HepG2 (cell line): ENCODE measurements at regions not wholly inside any gene's neighbourhood (a gene's known extent, or its start where the extent isn't known, plus 50 kb on each side); places are given as distances from the start of the nearest gene placed in this dataset.

ENCODE experiments used
- CREB1 ChIP-seq, 2 experiments: fragments of 450-650 bp in 1 of 2; IDR thresholded peaks; 2 replicates each; pipeline ENCODE4 v1.6.1; 2016 to 2017; ENCODE audit warnings: control low read depth in 1 of 2, mild to moderate bottlenecking in 1 of 2, missing compliant biosample characterization in 1 of 2, missing genetic modification characterization in 1 of 2
- DNMT3B ChIP-seq: conservative IDR thresholded peaks from 2 replicates; pipeline ENCODE4 v1.6.1; 2016; ENCODE audit warnings: missing biosample characterization, control low read depth
- FOXA1 ChIP-seq, 2 experiments: fragments of 450-650 bp in 1 of 2; sonication (generic) in 1 of 2; formaldehyde crosslinking in 1 of 2; IDR thresholded peaks; 2 replicates each; pipeline versions ENCODE4 v1.4.0 to v1.6.1; 2016 to 2020; ENCODE audit warnings: missing genetic modification reagents in 1 of 2
- FOXO1 ChIP-seq: sonication (generic); formaldehyde crosslinking; IDR thresholded peaks from 2 replicates; pipeline ENCODE4 v1.4.0; 2020; ENCODE audit warnings: missing genetic modification reagents
- KDM3A ChIP-seq: IDR thresholded peaks from 2 replicates; pipeline ENCODE4 v1.6.1; 2018; ENCODE audit warnings: low read depth, missing compliant biosample characterization
- NFIC ChIP-seq: IDR thresholded peaks from 2 replicates; pipeline ENCODE4 v1.6.1; 2012; ENCODE audit warnings: mild to moderate bottlenecking, low read length, inconsistent platforms
- PHF21A ChIP-seq: sonication (generic); formaldehyde crosslinking; IDR thresholded peaks from 2 replicates; pipeline ENCODE4 v1.5.0; 2020; ENCODE audit warnings: mild to moderate bottlenecking, missing genetic modification reagents
- PPARG ChIP-seq: conservative IDR thresholded peaks from 2 replicates; pipeline ENCODE4 v1.6.1; 2016; ENCODE audit warnings: missing biosample characterization, missing genetic modification reagents
- RFX5 ChIP-seq: IDR thresholded peaks from 2 replicates; pipeline ENCODE4 v1.6.1; 2011; ENCODE audit warnings: low read depth, low read length, improper control_type of control experiment
- RXRB ChIP-seq: IDR thresholded peaks from 2 replicates; pipeline ENCODE4 v1.6.1; 2016; ENCODE audit warnings: borderline replicate concordance, missing genetic modification reagents, missing compliant biosample characterization
- SALL1 ChIP-seq: sonication (generic); formaldehyde crosslinking; IDR thresholded peaks from 2 replicates; pipeline ENCODE4 v1.8.0; 2022; ENCODE audit warnings: mild to moderate bottlenecking, missing genetic modification reagents
- SNAPC2 ChIP-seq: sonication (generic); formaldehyde crosslinking; IDR thresholded peaks from 2 replicates; pipeline ENCODE4 v1.8.1; 2022; ENCODE audit warnings: mild to moderate bottlenecking, missing genetic modification reagents
- SOX6 ChIP-seq, 2 experiments: fragments of 450-650 bp in 1 of 2; sonication (generic) in 1 of 2; formaldehyde crosslinking in 1 of 2; IDR thresholded peaks; 2 replicates each; pipeline versions ENCODE4 v1.4.0 to v1.6.1; 2017 to 2020; ENCODE audit warnings: antibody characterized with exemption in 1 of 2, mild to moderate bottlenecking in 1 of 2, missing genetic modification reagents in 1 of 2
- ZNF562 ChIP-seq: sonication (generic); formaldehyde crosslinking; IDR thresholded peaks from 2 replicates; pipeline ENCODE4 v1.8.0; 2022; ENCODE audit warnings: missing genetic modification reagents, borderline replicate concordance
- ZNF567 ChIP-seq: sonication (generic); formaldehyde crosslinking; IDR thresholded peaks from 2 replicates; pipeline ENCODE4 v1.8.1; 2023; ENCODE audit warnings: mild to moderate bottlenecking, missing genetic modification reagents, borderline replicate concordance
- ZNF720 ChIP-seq: sonication (generic); formaldehyde crosslinking; IDR thresholded peaks from 2 replicates; pipeline ENCODE4 v1.4.0; 2020; ENCODE audit warnings: missing genetic modification reagents
- TF ChIP-seq, protein P1 (sequence below): sonication (generic); formaldehyde crosslinking; IDR thresholded peaks from 2 replicates; pipeline ENCODE4 v1.4.0; 2020; ENCODE audit warnings: missing genetic modification reagents
- TF ChIP-seq, protein P2 (sequence below): sonication (generic); formaldehyde crosslinking; IDR thresholded peaks from 2 replicates; pipeline ENCODE4 v1.4.0; 2020; ENCODE audit warnings: missing genetic modification reagents
- TF ChIP-seq, protein P3 (sequence below): sonication (generic); formaldehyde crosslinking; IDR thresholded peaks from 2 replicates; pipeline ENCODE4 v1.5.1; 2020; ENCODE audit warnings: mild to moderate bottlenecking, missing genetic modification reagents, borderline replicate concordance

DNA sequence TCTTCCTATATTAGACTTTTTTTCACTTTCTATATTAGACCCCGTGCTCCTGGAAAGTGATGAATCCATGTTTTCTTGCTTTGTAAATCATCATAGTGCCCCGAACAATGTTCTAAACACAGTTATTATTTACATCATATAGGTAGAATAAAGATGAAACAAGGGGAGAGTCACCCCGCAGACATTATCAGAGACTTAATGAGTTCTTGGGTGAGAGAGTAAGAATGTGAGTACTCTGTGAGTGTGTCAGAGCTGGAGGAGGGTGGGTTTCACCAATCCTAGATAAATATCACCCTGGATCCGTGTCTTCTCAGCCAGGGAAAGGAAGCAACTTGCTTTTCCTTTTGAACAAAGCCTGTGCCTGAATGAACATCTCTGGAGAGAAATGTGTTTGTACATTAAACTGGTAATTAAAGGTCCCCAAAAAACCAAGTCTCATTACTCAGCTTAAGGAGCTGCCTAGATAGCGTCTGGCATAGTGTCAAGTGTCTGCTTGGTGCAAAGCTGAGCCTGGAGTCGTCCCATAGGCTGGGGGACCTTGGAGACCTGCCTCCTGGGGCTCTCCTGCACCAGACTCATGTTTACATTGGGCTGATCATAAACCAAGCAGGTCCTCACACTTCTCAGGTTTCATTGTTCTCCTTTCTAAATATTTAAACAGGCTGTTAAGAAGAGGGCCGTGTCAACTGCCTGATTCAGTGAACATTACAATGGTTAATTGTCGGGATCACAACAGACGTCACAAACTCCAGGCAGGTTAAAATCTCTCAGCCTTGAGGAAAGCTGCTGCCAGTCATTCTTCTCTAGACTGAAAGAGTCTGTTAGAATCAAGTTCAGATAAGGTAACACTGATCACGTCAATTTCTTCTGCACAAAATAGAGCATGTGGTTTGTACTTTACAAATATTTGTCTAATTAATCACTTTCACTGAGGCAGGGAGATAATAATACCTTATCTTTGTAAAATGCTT, 179.7 kb upstream of the MYLIP start (continued):
- TF ChIP-seq, protein P1, sequence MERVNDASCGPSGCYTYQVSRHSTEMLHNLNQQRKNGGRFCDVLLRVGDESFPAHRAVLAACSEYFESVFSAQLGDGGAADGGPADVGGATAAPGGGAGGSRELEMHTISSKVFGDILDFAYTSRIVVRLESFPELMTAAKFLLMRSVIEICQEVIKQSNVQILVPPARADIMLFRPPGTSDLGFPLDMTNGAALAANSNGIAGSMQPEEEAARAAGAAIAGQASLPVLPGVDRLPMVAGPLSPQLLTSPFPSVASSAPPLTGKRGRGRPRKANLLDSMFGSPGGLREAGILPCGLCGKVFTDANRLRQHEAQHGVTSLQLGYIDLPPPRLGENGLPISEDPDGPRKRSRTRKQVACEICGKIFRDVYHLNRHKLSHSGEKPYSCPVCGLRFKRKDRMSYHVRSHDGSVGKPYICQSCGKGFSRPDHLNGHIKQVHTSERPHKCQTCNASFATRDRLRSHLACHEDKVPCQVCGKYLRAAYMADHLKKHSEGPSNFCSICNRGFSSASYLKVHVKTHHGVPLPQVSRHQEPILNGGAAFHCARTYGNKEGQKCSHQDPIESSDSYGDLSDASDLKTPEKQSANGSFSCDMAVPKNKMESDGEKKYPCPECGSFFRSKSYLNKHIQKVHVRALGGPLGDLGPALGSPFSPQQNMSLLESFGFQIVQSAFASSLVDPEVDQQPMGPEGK (CRISPR knock-in tag), result peak; percentile 39; the same call in 1 of the 2 replicates
- TF ChIP-seq ZNF562 (no peak), NFIC (peak; percentile 36; the same call in 1 of the 2 replicates), PHF21A (CRISPR knock-in tag) (no peak), SOX6 (IDR thresholded peaks at IDR 0.05) (no peak), SOX6 (CRISPR knock-in tag; IDR thresholded peaks at IDR 0.05) (peak; percentile 98), RXRB (CRISPR knock-in tag) (0 out of 2 replicates have a peak, but pooled peaks have one; percentile 30), PPARG (CRISPR knock-in tag) (no peak), ZNF720 (CRISPR knock-in tag) (no peak), SALL1 (peak; percentile 47), FOXA1 (IDR thresholded peaks at IDR 0.05) (no peak), FOXA1 (CRISPR knock-in tag; IDR thresholded peaks at IDR 0.05) (peak; percentile 76), FOXO1 (peak; percentile 58; the same call in 1 of the 2 replicates), KDM3A (CRISPR knock-in tag) (0 out of 2 replicates have a peak, but pooled peaks have one; percentile 38), CREB1 (IDR thresholded peaks at IDR 0.05) (peak; percentile 51; the same call in 1 of the 2 replicates), CREB1 (CRISPR knock-in tag; IDR thresholded peaks at IDR 0.05) (peak; percentile 77), DNMT3B (CRISPR knock-in tag) (peak; percentile 74; the same call in 1 of the 2 replicates), RFX5 (peak; percentile 67), ZNF567 (no peak), SNAPC2 (no peak)
- TF ChIP-seq, protein P2, sequence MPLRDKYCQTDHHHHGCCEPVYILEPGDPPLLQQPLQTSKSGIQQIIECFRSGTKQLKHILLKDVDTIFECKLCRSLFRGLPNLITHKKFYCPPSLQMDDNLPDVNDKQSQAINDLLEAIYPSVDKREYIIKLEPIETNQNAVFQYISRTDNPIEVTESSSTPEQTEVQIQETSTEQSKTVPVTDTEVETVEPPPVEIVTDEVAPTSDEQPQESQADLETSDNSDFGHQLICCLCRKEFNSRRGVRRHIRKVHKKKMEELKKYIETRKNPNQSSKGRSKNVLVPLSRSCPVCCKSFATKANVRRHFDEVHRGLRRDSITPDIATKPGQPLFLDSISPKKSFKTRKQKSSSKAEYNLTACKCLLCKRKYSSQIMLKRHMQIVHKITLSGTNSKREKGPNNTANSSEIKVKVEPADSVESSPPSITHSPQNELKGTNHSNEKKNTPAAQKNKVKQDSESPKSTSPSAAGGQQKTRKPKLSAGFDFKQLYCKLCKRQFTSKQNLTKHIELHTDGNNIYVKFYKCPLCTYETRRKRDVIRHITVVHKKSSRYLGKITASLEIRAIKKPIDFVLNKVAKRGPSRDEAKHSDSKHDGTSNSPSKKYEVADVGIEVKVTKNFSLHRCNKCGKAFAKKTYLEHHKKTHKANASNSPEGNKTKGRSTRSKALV (CRISPR knock-in tag), result no peak
- TF ChIP-seq, protein P3, sequence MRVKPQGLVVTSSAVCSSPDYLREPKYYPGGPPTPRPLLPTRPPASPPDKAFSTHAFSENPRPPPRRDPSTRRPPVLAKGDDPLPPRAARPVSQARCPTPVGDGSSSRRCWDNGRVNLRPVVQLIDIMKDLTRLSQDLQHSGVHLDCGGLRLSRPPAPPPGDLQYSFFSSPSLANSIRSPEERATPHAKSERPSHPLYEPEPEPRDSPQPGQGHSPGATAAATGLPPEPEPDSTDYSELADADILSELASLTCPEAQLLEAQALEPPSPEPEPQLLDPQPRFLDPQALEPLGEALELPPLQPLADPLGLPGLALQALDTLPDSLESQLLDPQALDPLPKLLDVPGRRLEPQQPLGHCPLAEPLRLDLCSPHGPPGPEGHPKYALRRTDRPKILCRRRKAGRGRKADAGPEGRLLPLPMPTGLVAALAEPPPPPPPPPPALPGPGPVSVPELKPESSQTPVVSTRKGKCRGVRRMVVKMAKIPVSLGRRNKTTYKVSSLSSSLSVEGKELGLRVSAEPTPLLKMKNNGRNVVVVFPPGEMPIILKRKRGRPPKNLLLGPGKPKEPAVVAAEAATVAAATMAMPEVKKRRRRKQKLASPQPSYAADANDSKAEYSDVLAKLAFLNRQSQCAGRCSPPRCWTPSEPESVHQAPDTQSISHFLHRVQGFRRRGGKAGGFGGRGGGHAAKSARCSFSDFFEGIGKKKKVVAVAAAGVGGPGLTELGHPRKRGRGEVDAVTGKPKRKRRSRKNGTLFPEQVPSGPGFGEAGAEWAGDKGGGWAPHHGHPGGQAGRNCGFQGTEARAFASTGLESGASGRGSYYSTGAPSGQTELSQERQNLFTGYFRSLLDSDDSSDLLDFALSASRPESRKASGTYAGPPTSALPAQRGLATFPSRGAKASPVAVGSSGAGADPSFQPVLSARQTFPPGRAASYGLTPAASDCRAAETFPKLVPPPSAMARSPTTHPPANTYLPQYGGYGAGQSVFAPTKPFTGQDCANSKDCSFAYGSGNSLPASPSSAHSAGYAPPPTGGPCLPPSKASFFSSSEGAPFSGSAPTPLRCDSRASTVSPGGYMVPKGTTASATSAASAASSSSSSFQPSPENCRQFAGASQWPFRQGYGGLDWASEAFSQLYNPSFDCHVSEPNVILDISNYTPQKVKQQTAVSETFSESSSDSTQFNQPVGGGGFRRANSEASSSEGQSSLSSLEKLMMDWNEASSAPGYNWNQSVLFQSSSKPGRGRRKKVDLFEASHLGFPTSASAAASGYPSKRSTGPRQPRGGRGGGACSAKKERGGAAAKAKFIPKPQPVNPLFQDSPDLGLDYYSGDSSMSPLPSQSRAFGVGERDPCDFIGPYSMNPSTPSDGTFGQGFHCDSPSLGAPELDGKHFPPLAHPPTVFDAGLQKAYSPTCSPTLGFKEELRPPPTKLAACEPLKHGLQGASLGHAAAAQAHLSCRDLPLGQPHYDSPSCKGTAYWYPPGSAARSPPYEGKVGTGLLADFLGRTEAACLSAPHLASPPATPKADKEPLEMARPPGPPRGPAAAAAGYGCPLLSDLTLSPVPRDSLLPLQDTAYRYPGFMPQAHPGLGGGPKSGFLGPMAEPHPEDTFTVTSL (CRISPR knock-in tag), result no peak
